ENCODE measurements at regions not wholly inside any gene's neighbourhood (a gene's known extent, or its start where the extent isn't known, plus 50 kb on each side); places are given as distances from the start of the nearest gene placed in this dataset.

GRCh38 chr1:221162939-221163338, 283.7 kb downstream of the HLX start:
- DNase-seq (ENCODE audit: low read depth), result no peak

GRCh38 chr1:221164029-221164428, 284.8 kb downstream of the HLX start:
- DNase-seq (ENCODE audit: low read depth), result no peak

- DNase-seq (ENCODE audit: low read depth), result no peak
Measured at GRCh38 chr1:221164951-221165838, 286.0 kb downstream of the HLX start.

DNA sequence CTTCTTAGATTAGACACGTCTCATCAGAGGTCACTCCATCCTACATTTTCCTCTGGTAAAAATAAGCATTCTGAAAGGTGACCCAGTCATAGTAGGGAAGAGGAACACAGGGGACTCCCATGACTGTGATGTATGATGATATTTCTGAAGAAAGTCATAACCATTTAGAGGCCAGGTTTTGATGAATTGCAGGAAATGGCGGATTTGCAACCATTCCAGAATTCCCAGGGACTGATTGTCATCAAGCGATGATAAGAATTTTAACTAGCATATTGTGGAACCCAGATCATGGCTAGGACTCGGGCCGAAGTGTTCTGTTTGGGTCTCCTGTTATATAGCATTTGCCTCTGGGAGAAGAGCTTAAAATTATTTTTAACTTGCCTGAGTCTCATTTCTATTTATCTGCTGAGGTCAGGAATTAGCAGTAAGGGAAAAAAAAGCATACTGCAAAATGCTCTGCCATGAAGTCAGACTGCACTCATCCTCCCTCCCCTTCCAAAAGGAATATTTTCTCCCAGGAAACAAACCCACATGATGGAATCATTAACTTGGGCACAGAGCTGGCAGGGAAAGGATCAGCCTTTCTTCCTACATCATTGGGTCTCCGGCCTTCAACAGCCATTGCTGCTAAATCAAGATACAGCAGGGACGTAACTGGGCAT, 286.7 kb downstream of the HLX start:
- DNase-seq (ENCODE audit: low read depth), result no peak

GRCh38 chr1:221166559-221167318, 287.5 kb downstream of the HLX start:
- DNase-seq (ENCODE audit: low read depth), result no peak

DNA sequence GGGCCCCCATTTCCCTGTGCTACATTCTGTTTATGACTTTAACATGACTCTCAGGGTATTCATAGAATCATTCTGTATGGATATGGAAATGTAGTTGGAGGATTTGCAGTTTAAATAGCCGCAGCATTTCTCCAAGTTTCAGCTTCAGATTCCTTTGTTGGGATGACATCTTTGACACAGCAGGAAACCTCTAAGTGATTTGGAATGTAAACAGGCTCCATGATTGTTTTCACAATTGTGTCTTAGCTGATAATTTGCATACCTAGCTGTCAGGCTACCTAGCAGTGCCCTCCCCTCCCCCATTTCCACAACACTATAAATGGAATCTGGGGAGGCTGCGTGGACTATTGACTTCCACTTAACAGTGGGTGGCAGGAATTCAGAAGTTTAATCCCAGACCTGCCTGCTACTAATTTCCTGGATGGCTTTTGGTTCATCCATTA, 290.2 kb downstream of the HLX start:
- no peak for DNase-seq (ENCODE audit: low read depth)

DNA sequence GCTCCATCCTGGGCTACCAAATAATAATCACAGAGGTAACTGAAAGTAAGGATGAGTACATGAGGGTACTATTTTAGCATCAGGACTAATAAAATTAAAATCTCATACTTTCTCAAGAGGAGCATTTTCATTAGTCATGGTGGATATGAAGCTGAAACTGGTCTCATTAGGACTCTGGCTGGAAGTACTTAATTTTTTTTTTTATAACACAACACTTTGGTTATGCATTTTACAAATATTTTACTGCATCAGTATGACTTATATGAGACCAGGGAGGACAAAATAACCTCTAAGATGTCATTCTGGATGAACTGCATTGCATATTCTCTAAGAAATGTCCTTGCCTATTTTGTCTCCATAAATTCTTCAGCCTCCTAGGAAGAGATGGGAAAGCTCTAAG, 290.9 kb downstream of the HLX start:
- DNase-seq (ENCODE audit: low read depth), result no peak

DNA sequence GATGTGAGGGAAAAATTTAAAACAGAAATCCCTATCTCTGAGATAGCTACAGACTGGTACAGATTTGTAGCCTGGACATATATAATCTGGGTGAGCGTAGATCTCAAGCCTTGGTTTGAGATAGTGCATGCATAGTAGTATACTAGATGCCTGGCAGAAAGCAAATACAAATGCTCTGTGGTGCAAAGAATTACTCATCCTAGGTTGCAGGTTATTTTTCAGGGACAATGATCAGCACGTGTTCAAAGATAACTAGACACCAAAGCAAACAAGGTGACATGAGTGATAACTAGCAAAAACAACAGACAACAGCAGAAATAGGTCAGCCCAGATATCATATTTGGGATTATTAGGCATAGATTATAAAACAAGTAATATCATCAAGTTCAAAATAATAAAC, 292.5 kb downstream of the HLX start:
- no peak for DNase-seq (ENCODE audit: low read depth)

GRCh38 chr1:221172841-221173240, 293.6 kb downstream of the HLX start:
- no peak for DNase-seq (ENCODE audit: low read depth)

DNA sequence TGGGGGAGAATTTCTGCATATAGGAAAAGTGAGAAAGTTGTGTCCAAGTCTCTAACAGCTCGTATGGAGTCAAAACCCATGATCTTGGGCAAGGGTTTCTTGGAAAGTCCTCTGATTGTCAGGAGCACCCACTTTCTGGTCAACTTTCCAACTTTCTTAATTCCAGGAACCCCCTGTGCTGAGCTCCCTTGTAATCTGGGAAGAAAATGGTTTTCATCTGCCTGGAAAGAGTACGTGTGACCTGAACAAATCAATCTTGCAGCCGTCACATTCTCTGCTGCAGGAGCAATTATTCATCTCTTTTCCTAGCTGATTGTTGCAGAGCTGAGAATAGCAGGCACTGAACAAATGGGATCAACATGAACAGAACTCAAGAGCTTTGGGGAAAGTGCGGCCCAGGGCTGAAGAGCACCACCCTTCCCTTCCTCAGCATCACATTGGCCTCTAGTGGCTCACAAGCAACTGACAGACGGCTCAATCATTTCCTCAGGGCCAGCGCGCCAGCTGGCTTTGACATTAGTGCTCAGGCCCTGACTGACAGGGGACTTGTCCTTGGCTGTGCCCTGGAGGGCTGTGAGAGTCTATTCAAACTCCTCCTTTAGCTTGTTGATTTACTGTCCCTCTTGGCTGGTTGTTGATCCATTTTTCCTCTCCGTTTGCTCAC, 295.2 kb downstream of the HLX start:
- DNase-seq (ENCODE audit: low read depth), result no peak

GRCh38 chr1:221175249-221175648, 296.0 kb downstream of the HLX start:
- DNase-seq (ENCODE audit: low read depth), result no peak

GRCh38 chr1:221180704-221181368, 301.6 kb downstream of the HLX start:
- no peak for DNase-seq (ENCODE audit: low read depth)

- DNase-seq (ENCODE audit: low read depth), result no peak
Measured at GRCh38 chr1:221182791-221183533, 303.7 kb downstream of the HLX start.

DNA sequence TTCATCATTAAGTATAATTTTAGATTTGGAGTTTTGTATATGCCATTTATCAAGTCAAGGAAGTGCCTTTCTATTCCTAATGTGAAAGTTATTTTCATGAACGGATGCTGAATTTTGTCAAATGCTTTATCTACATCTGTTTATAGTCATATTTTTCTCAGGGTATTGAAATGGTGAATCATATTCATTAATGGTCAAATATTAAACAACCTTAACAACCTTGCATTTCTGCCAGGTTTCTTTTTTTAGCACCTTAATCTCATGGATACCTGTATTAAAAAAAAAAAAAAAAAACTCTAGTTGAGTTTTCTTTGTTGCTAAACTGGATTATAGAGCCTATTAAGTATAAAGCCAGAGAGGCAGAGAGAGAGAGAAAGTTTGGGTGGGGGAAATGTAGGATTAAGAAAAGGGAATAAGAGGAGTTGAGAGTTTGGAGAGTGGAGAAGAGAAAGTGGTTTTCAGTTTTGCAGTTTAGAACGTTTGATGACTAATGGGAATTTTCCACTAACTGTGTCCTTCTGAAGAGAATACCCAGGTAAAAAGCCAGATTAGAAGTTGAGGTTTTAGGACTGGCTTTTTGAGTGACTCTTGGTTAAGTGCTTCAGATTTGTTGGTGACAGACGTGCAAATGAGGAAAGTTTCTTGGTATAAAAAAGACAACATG, 305.0 kb downstream of the HLX start:
- DNase-seq (ENCODE audit: low read depth), result no peak

DNA sequence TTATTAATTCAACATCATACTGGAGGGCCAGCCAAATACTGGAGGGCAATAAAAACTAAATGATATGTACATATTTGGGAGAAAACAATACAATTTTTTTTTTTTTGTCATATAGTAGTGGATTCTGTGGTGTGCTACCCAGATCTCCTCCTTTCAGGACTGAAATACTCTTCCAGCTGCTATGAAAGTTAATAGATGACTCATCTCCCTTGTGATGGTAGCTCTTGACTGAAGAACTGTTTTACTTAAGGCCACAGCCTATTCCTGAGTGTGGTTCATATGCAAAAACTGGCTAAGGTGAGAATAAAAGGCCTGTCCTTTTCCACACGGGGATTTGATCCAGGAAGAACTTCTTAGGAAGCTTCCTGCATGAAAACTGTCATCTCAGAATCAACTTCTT, 307.9 kb downstream of the HLX start:
- DNase-seq (ENCODE audit: low read depth), result no peak

- no peak for DNase-seq (ENCODE audit: low read depth)
Measured at GRCh38 chr1:221188458-221188857, 309.2 kb downstream of the HLX start.

DNA sequence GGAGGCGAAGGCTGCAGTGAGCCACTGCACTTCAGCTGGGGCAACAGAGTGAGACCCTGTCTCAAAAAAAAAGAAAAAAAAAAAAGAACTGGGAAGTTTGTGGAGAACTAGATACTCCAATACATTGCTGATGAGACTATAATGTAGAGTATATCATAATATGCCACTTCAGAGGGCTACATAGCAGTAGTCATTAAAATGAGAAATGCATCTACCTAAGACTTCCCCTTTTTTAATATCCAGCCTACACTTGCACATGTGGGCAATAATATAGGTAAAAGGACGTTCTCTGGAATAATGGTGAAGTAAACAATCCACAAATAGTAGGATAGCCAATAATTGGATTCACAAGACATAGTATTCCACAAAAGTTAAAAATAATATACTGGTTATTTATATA, 311.0 kb downstream of the HLX start:
- no peak for DNase-seq (ENCODE audit: low read depth)

DNA sequence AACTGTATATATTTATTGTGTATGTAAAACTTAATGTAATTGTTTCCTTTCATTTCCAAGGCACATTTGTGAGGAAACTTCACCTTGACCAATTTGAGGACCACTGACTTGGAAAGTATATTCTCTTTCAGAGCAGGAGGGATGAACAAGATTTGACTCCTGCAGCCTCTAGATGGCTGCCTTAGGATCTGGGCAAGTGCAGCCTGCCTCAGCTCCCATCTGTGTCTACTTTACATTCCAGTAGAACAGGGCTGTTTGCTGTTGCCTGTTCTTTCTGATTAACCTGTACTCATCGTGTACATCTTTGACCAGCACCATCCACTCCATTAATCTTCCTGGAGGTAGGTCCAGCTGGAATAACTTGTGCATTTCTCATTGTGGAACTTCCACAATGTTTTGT, 312.8 kb downstream of the HLX start:
- DNase-seq (ENCODE audit: low read depth), result no peak

- DNase-seq (ENCODE audit: low read depth), result no peak
Measured at GRCh38 chr1:221200464-221200863, 321.2 kb downstream of the HLX start.

DNA sequence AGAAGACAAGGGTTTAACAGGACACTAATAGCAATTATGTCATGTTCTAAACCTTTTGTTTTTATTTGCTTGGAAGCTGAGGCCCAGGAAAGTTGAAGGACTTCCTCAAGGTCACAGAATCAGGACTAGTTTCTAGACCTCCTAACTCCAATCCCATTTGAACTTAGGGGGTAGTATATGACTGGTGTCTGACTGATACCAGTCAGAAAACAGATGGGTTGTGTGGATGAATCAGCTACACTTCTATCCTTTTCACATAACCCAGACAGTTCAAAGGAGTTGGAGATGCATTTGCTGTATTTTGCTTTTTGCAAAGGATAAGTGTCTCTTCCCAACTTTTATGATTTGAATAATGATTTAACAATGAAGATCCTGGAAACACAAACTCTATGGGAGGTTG, 322.5 kb downstream of the HLX start:
- DNase-seq (ENCODE audit: low read depth), result no peak

All from stimulated activated CD8-positive, alpha-beta memory T cell treated with anti-CD3 and anti-CD28 coated beads, Interleukin-4, amount 100 ng/mL, for 24 hours (primary cell).